Stomach smooth muscle (tissue), 2 donors: ENCODE measurements at regions not wholly inside any gene's neighbourhood (a gene's known extent, or its start where the extent isn't known, plus 50 kb on each side); places are given as distances from the start of the nearest gene placed in this dataset.
A peak's percentile ranks its signal among the peaks of the same experiment; 100 is the strongest.
"Not testable (repeated sequence)": the region's sequence is repeated elsewhere in the genome, so short reads cannot be mapped to it uniquely, and the experiment has no call there.

Source experiments
- H3K27ac ChIP-seq: one replicate; pipeline ENCODE4 v1.7.0; 2013; ENCODE audit warnings: mild to moderate bottlenecking, low read length, inconsistent platforms
- H3K27me3 ChIP-seq, 2 donors: one replicate each; pipeline ENCODE4 v1.7.0; 2013; ENCODE audit warnings: low read length in 2 of 2; ENCODE audit not compliant: insufficient read depth in 2 of 2, control insufficient read depth in 1 of 2
- H3K36me3 ChIP-seq, 2 donors: one replicate each; pipeline ENCODE4 v1.7.0; 2013; ENCODE audit warnings: low read length in 2 of 2; ENCODE audit not compliant: control insufficient read depth in 2 of 2, insufficient read depth in 2 of 2
- H3K4me1 ChIP-seq: one replicate; pipeline ENCODE4 v1.7.0; 2013; ENCODE audit warnings: low read length; ENCODE audit not compliant: control insufficient read depth, insufficient read depth
- H3K4me3 ChIP-seq, 2 donors: one replicate each; pipeline ENCODE4 v1.7.0; 2013; ENCODE audit warnings: low read length in 2 of 2
- H3K9ac ChIP-seq, 2 donors: one replicate each; pipeline ENCODE4 v1.7.0; 2013; ENCODE audit warnings: low read length in 2 of 2, mild to moderate bottlenecking in 1 of 2
- H3K9me3 ChIP-seq, 2 donors: one replicate each; pipeline ENCODE4 v1.7.0; 2013; ENCODE audit warnings: low read length in 2 of 2; ENCODE audit not compliant: control insufficient read depth in 2 of 2
- donor health status: healthy.
- donor health status: Pancreatic carcinoma.

DNA sequence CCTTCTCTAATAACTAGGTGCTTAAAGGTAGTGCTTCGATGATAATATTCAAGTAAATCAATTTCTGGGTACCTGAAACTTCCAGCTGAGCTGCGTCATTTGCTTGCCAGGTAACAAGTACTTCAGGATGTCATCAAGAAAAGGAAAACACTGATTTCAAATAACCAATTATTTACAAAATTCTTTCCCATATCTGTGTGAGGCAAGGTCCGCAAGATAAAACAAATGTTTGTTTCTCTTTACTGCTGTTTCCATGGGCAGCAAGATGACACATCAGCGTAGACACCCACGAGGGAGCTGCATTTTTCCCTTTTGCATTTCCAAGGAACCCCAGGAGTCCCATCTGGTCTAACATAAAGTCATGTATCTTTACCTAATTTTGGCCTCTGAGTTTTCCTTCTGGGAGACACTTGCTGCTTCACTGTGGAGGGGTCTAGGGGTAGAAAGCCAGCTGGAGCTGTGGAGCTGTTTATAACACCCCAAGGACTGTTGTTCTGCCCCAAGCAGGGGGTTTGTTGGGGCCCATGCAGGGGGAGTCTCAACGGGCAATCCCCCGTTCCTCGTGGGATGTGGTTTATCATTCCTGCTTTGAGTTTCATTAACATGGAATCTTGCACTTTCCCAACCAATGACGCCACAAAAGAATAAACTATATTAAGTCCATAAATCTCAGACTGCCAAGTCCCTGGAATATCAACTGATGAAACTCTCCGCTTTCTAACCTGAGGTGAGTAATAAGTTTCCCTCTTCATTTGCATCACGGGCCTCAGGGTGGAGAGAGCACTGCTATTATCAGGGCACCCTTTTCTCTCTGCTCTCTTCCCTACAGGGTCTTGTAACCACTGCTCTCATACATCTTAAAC, 112.8 kb upstream of the PELI2 start:
- Histone ChIP-seq H3K9me3 (no peaks in the 10 kb centered on the region), H3K9ac (peak overlapping the region; percentile 13 to 43), H3K36me3 (no peaks in the 10 kb centered on the region), H3K4me1 (no peaks in the 10 kb centered on the region), H3K27ac (no peak overlapping the region), H3K27me3 (no peaks in the 10 kb centered on the region), H3K4me3 (peak overlapping the region in 1 of 2 donors; percentile 40)

DNA sequence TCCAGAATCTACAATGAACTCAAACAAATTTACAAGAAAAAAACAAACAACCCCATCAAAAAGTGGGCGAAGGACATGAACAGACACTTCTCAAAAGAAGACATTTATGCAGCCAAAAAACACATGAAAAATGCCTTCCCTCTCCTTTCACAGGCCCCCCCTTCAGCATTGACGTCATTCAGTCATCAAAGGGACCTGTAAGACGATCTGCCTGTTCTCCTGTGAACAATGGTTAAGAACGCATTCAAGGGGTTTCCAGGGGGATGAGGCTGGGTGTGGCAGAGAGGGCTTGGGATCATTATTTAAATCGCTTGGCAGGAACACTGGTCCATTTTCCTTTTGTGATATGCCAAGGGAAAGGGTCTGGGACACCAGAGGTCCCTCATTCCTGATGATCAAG, 110.7 kb upstream of the PELI2 start:
- not testable (repeated sequence) for H3K36me3 ChIP-seq, H3K9me3 ChIP-seq, H3K4me3 ChIP-seq, H3K27ac ChIP-seq, H3K9ac ChIP-seq, H3K27me3 ChIP-seq, H3K4me1 ChIP-seq

DNA sequence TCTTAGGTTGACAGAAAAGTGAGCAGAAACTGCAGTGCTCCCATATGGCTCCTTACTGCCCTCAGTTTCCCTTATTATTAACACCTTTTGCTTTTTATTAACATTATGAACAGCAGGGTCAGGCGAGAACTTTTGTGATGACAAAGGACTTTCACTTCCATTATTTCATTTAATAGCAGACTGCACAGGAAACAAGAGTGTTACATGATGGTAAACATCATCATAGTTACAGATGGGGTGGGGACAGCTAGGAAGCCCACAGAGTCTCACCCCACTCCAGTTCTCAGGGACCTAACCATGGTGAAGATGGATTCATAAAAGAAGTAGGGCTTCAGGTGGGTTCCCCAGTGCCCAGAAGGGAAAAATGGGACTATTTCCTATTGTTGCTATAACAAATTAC, 110.1 kb upstream of the PELI2 start:
- Histone ChIP-seq H3K4me1 (no peaks in the 10 kb centered on the region), H3K9ac (no peak overlapping the region), H3K4me3 (no peak overlapping the region), H3K27me3 (no peaks in the 10 kb centered on the region), H3K9me3 (no peaks in the 10 kb centered on the region), H3K27ac (no peak overlapping the region), H3K36me3 (no peaks in the 10 kb centered on the region)

DNA sequence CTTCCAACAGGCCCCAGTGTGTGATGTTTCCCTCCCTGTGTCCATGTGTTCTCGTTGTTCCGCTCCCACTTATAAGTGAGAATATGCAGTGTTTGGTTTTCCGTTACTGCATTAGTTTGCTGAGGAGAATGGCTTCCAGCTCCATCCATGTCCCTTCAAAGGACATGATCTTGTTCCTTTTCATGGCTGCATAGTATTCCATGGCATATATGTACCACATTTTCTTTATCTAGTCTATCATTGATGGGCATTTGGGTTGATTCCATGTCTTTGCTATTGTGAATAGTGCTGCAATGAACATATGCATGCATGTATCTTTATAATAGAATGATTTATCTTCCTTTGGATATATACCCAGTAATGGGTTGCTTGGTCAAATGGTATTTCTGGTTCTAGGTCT, 109.5 kb upstream of the PELI2 start:
- H3K9me3 ChIP-seq, H3K27me3 ChIP-seq, H3K9ac ChIP-seq, H3K27ac ChIP-seq, H3K36me3 ChIP-seq, H3K4me1 ChIP-seq, H3K4me3 ChIP-seq: not testable (repeated sequence)

DNA sequence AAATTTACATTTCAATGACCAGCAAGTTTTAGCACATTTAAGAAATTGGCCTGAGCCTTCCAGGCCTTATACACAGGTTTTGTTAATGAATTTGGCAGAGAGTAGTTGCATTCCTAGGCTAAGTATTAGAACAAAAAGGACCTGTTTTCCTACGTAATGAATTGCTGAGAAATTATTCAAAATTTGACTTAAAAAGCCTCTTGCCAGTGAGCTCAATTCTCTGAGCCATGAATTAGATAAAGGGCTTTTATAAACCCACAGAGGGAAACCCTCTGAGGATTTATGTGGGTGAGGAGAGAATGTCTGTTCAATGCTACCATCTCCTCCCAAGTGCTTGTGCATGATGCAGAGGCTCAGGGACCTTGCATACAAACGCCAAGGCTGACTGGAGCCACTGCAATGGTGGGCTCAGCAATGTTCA, 94.5 kb upstream of the PELI2 start:
- Histone ChIP-seq H3K27me3 (no peaks in the 10 kb centered on the region), H3K36me3 (no peaks in the 10 kb centered on the region), H3K9me3 (peaks cover 0 to 5% of the 10 kb centered on the region in 2 donors), H3K27ac (no peak overlapping the region), H3K4me1 (no peaks in the 10 kb centered on the region), H3K4me3 (no peak overlapping the region), H3K9ac (no peak overlapping the region)

DNA sequence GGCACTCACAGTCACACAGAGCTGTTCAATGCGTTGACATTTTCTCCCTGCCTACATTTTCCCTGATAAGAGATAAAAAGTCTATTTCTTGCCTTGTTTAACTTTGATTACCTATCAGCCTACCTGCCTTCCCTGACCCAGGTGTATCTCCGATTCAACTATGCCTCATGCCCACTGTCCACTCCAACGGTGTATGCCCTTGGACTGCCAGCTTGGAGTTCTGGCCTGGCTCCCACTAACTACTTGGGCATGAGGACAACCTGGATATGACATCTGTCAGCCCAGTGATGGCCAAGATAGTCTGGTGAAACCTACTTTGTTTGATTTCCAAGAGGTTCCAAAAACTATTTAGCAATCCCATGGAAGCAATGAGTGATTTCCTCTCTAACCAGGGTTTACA, 93.0 kb upstream of the PELI2 start:
- Histone ChIP-seq H3K9ac (no peak overlapping the region), H3K27me3 (no peaks in the 10 kb centered on the region), H3K9me3 (peaks cover 0 to 2% of the 10 kb centered on the region in 2 donors), H3K27ac (no peak overlapping the region), H3K36me3 (no peaks in the 10 kb centered on the region), H3K4me3 (no peak overlapping the region), H3K4me1 (no peaks in the 10 kb centered on the region)

DNA sequence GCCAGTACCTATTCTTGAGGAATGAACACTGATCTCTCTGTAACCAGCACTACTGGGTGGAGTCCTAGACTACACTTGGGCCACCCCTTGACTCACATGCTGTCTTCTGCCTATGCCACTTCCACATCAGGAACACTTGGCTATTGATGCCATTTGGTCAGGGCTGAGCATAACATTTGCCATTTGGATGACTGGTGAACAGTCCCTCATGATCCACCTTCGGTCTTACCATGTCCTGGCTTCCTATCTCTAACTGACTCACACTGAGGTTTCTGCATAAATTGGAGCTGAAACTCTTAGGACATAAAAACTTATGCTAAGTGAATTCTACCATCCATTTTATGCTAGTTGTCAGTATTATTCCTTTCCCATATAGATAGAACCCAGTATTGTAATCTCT, 91.7 kb upstream of the PELI2 start:
- Histone ChIP-seq H3K4me3 (no peak overlapping the region), H3K9me3 (no peaks in the 10 kb centered on the region), H3K27me3 (no peaks in the 10 kb centered on the region), H3K4me1 (no peaks in the 10 kb centered on the region), H3K9ac (no peak overlapping the region), H3K36me3 (no peaks in the 10 kb centered on the region), H3K27ac (no peak overlapping the region)

DNA sequence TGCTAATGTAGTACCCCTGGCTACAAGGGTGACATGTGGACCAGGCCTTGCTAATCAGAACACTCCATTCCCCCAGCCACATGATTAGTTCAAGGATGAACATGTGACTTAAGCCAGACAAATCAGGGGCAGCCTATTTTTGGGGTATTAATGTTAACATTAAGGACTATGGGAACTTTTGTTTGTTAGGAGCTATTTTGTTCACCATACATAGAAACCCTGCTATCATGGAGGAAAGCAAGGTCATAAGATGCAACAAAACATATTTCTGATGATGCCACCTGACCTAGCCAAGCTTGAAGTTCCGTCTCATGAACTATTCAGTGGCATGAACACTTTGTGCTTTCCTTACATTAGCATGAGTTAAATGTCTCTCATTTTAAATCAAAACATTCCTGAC, 90.8 kb upstream of the PELI2 start:
- no peak overlapping the region for H3K4me3 ChIP-seq
- no peaks in the 10 kb centered on the region for H3K27me3 ChIP-seq
- no peak overlapping the region for H3K9ac ChIP-seq
- no peak overlapping the region for H3K27ac ChIP-seq
- H3K36me3 ChIP-seq: no peaks in the 10 kb centered on the region
- H3K9me3 ChIP-seq: no peaks in the 10 kb centered on the region
- no peaks in the 10 kb centered on the region for H3K4me1 ChIP-seq

DNA sequence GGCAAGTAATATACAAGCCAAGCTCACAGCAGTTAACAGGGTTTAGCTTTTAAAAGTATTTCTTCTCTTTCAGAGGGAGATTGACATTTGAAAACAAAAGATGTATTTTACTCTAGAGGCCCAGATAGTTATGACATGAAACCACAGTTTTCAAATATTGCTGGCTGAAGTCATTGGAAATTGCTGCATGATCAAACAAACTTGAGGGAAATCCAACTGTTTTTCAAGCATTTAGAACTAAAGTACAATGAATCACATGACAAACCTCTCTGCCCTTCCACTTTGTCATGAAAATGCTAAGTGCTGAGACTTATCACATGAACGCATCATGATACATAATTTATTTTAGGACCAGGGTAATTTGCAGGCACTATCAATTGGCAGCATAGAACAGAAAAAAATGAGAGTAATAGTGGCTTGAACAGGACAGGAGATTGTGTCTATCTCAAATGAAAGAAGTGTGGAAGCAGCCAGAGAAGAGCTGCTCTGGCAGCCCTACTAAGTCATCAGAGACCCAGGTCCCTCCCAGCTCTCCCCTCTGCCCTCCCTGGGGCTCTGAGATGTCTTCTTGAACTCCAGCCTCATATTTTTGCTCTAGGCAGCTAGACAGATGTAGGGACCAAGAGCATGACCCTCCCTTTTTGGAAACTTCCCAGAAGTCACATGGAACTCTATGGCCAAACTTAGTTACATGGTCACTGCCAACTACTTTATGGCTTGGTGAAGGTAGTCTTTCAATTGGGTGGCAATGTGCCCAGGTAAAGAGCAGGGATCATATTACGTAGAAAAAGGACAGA, 90.1 kb upstream of the PELI2 start:
- Histone ChIP-seq H3K9ac (no peak overlapping the region), H3K36me3 (no peaks in the 10 kb centered on the region), H3K4me1 (no peaks in the 10 kb centered on the region), H3K27ac (no peak overlapping the region), H3K9me3 (no peaks in the 10 kb centered on the region), H3K4me3 (no peak overlapping the region), H3K27me3 (no peaks in the 10 kb centered on the region)

DNA sequence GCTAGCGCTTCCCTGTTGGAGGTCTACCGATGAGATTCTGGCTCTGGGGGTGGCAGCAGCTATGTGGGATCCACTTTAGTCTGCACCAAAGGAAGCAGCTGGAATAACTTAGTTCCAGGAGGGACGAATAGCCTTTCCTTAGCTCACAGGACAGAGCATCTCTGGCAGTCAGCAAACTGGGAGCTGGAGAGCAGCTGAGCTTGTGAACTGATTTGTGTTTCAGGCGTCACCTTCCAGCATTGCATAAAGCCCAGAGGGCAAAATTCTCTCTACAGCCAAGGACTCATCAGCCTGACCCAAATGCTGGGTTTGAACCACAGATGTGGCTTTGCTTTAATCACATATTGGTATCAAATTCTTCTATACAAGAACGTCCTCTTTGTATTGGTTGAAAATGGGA, 81.9 kb upstream of the PELI2 start:
- H3K27me3 ChIP-seq: peaks cover 0 to 4% of the 10 kb centered on the region in 2 donors
- H3K36me3 ChIP-seq: no peaks in the 10 kb centered on the region
- no peak overlapping the region for H3K9ac ChIP-seq
- H3K9me3 ChIP-seq: no peaks in the 10 kb centered on the region
- no peak overlapping the region for H3K27ac ChIP-seq
- H3K4me1 ChIP-seq: no peaks in the 10 kb centered on the region
- H3K4me3 ChIP-seq: no peak overlapping the region

DNA sequence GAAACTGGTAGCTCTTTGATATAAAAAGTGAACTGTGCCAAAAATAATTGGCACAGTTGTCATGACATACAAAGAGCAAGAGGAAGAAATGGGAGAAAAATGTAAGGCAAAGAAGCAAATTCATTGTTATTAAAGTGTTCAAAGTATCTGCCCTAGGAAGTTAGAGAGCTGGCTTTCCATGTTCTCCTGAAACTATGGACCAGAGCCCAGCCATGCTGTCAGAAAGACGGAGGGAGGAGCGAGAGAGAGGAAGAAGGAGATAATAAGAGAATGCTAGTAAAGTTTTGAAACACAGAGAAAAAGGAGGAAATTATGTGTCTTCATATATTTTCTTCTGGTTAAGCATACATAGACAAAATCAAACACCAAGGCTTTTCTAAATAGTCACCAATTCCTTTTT, 78.1 kb upstream of the PELI2 start:
- H3K9me3 ChIP-seq: no peaks in the 10 kb centered on the region
- no peaks in the 10 kb centered on the region for H3K4me1 ChIP-seq
- no peaks in the 10 kb centered on the region for H3K36me3 ChIP-seq
- no peak overlapping the region for H3K9ac ChIP-seq
- H3K27ac ChIP-seq: no peak overlapping the region
- peaks cover 0 to 4% of the 10 kb centered on the region in 2 donors for H3K27me3 ChIP-seq
- no peak overlapping the region for H3K4me3 ChIP-seq
